Endodermal cell (in vitro differentiated cells): ENCODE measurements at regions not wholly inside any gene's neighbourhood (a gene's known extent, or its start where the extent isn't known, plus 50 kb on each side); places are given as distances from the start of the nearest gene placed in this dataset.

Experiments
- DNase-seq: peaks from one replicate; pipeline ENCODE4 v3.0.0-alpha.2; 2017
- H3K27ac ChIP-seq: 2 replicates; pipeline ENCODE4 v1.5.1; 2013; ENCODE audit warnings: mild to moderate bottlenecking, low read depth, low read length, moderate library complexity
- H3K27me3 ChIP-seq: 2 replicates; pipeline ENCODE4 v1.6.1; 2013; ENCODE audit warnings: mild to moderate bottlenecking, low read length, moderate library complexity; ENCODE audit not compliant: insufficient read depth, control insufficient read depth, poor library complexity, severe bottlenecking
- H3K36me3 ChIP-seq: 2 replicates; pipeline ENCODE4 v1.7.0; 2013; ENCODE audit warnings: mild to moderate bottlenecking, low read length, moderate library complexity; ENCODE audit not compliant: control insufficient read depth, insufficient read depth
- H3K4me1 ChIP-seq: one replicate; pipeline ENCODE4 v1.7.0; 2013; ENCODE audit warnings: low read length; ENCODE audit not compliant: control insufficient read depth, insufficient read depth
- H3K4me3 ChIP-seq: 2 replicates; pipeline ENCODE4 v1.5.1; 2013; ENCODE audit warnings: mild to moderate bottlenecking, low read length, moderate library complexity
- H3K9ac ChIP-seq: 2 replicates; pipeline ENCODE4 v1.6.1; 2013; ENCODE audit warnings: mild to moderate bottlenecking, low read length, moderate library complexity; ENCODE audit not compliant: poor library complexity, severe bottlenecking; ENCODE audit errors: extremely low read depth
- H3K9me3 ChIP-seq: 2 replicates; pipeline ENCODE4 v1.6.1; 2013; ENCODE audit warnings: mild to moderate bottlenecking, low read length, moderate library complexity; ENCODE audit not compliant: control insufficient read depth
- H3K27ac Mint-ChIP-seq: 2 replicates; pipeline ENCODE4 v1.8.0; 2020; ENCODE audit warnings: mixed read lengths
- H3K27me3 Mint-ChIP-seq: 2 replicates; pipeline ENCODE4 v1.8.0; 2021; ENCODE audit warnings: mild to moderate bottlenecking, mixed read lengths; ENCODE audit not compliant: insufficient read depth
- H3K36me3 Mint-ChIP-seq: 2 replicates; pipeline ENCODE4 v1.8.0; 2020; ENCODE audit warnings: low read depth, mixed read lengths
- H3K4me1 Mint-ChIP-seq: 2 replicates; pipeline ENCODE4 v1.8.0; 2020; ENCODE audit warnings: mixed read lengths
- H3K4me3 Mint-ChIP-seq: 2 replicates; pipeline ENCODE4 v1.8.0; 2020; ENCODE audit warnings: mild to moderate bottlenecking, moderate library complexity, mixed read lengths
- H3K9me3 Mint-ChIP-seq: 2 replicates; pipeline ENCODE4 v1.8.0; 2020; ENCODE audit warnings: mild to moderate bottlenecking, mixed read lengths
- CTCF ChIP-seq: fragments of 200-600 bp; sonication (generic); conservative IDR thresholded peaks from 2 replicates; pipeline ENCODE4 v1.5.0; 2021; ENCODE audit warnings: antibody characterized with exemption, mild to moderate bottlenecking
- WGBS, 2 experiments: methylation state at CpG; one replicate each; pipeline versions ENCODE4 v1.1.5 to v1.1.7; 2013; ENCODE audit warnings: missing lambda C conversion rate in 2 of 2, mixed read lengths in 1 of 2; ENCODE audit not compliant: insufficient coverage in 1 of 2, insufficient read length in 1 of 2; 5-methylcytosine and 5-hydroxymethylcytosine counted together

GRCh38 chr17:77696151-77696720, 262.3 kb upstream of the TNRC6C start:
- Mint-ChIP-seq H3K4me1 (peaks cover 10% of the 10 kb centered on the region), H3K36me3 (no peaks in the 10 kb centered on the region), H3K4me3 (peak overlapping the region; percentile 60), H3K9me3 (no peaks in the 10 kb centered on the region), H3K27me3 (peaks cover 67% of the 10 kb centered on the region), H3K27ac (no peak overlapping the region)
- WGBS, 2 experiments = 5 to 13% methylated on average over 2 to 17 of the region's 26 CpGs
- Histone ChIP-seq H3K27me3 (peaks cover 50% of the 10 kb centered on the region), H3K4me1 (no peaks in the 10 kb centered on the region), H3K9ac (no peak overlapping the region), H3K9me3 (peaks cover 1% of the 10 kb centered on the region), H3K36me3 (no peaks in the 10 kb centered on the region), H3K27ac (peak overlapping the region; percentile 50), H3K4me3 (peak overlapping the region; percentile 70)
- DNase-seq = peak; percentile 79
- TF ChIP-seq CTCF = no peak

DNA sequence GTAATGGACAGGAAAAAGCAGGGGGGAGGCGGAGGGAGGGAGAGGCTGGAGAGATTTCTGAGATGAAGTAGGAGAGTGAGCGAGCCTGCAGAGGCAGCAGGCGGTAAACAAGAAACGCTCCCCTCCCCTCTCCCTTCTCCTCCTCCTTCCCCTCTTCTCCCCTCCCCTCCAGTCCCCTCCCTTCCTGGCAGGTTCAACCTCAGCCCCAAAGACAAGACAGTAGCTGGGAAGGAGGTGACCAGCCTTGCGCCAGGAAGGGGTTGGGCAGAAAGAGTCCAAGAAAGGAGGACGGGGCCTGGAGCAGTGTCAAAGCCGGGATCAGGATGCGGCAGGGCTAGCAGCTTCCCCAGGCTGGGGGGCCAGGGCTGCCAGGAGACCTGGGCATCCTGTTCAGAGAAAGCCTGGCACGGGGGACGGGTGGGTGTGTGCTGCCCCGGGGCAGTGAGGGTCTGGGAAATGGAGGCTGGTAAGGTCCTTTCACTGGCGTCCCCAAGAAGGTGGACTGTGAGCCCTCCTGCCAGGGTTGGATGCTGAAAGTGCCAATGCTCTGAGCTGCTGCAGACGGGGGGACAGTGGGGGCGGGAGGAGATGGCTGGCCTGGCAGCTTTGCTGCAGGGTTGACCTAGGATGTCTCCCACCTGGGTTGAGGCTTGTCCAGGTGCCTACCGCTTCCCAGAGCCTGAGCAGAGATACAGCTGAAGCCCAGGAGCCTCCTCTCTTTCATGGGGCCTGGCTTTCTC, 261.6 kb upstream of the TNRC6C start:
- Histone ChIP-seq H3K4me1 (no peaks in the 10 kb centered on the region), H3K36me3 (no peaks in the 10 kb centered on the region), H3K9ac (no peak overlapping the region), H3K9me3 (peaks cover 8% of the 10 kb centered on the region), H3K4me3 (peak overlapping the region; percentile 70), H3K27me3 (peaks cover 50% of the 10 kb centered on the region), H3K27ac (peak overlapping the region; percentile 50)
- Mint-ChIP-seq H3K27me3 (peaks cover 69% of the 10 kb centered on the region), H3K36me3 (no peaks in the 10 kb centered on the region), H3K4me1 (peaks cover 10% of the 10 kb centered on the region), H3K27ac (no peak overlapping the region), H3K9me3 (peaks cover 5% of the 10 kb centered on the region), H3K4me3 (peak overlapping the region; percentile 60)
- no peak for TF ChIP-seq CTCF
- WGBS, 2 experiments = 62 to 64% methylated on average over 4 to 13 of the region's 15 CpGs
- DNase-seq = peak; percentile 78

GRCh38 chr17:77697480-77698400, 260.8 kb upstream of the TNRC6C start:
- Mint-ChIP-seq H3K4me1 (peaks cover 10% of the 10 kb centered on the region), H3K36me3 (no peaks in the 10 kb centered on the region), H3K4me3 (no peak overlapping the region), H3K27ac (no peak overlapping the region), H3K9me3 (peaks cover 12% of the 10 kb centered on the region), H3K27me3 (peaks cover 72% of the 10 kb centered on the region)
- peak; percentile 46 for DNase-seq
- no peak for TF ChIP-seq CTCF
- H3K9me3 ChIP-seq = peaks cover 13% of the 10 kb centered on the region
- H3K9ac ChIP-seq = no peak overlapping the region
- no peaks in the 10 kb centered on the region for H3K4me1 ChIP-seq
- no peaks in the 10 kb centered on the region for H3K36me3 ChIP-seq
- 89 to 90% methylated on average over 8 to 15 of the region's 16 CpGs for WGBS, 2 experiments
- H3K4me3 ChIP-seq = no peak overlapping the region
- peaks cover 50% of the 10 kb centered on the region for H3K27me3 ChIP-seq
- H3K27ac ChIP-seq = no peak overlapping the region
